HG03432 (cell line): ENCODE measurements at regions not wholly inside any gene's neighbourhood (a gene's known extent, or its start where the extent isn't known, plus 50 kb on each side); places are given as distances from the start of the nearest gene placed in this dataset.
"Not testable (repeated sequence)": the region's sequence is repeated elsewhere in the genome, so short reads cannot be mapped to it uniquely, and the experiment has no call there.

Experiments
- ATAC-seq: cut with Tn5 transposase; IDR thresholded peaks from one replicate; pipeline ENCODE4 v1.9.1; 2021; ENCODE audit warnings: mild to moderate bottlenecking, moderate library complexity; ENCODE audit not compliant: unreplicated experiment

GRCh38 chr15:22238959-22239805, 158.9 kb downstream of the OR4M2 start:
- ATAC-seq: not testable (repeated sequence)

GRCh38 chr15:22239806-22240180, 159.5 kb downstream of the OR4M2 start:
- no peak for ATAC-seq

GRCh38 chr15:22240403-22240802, 160.1 kb downstream of the OR4M2 start:
- no peak for ATAC-seq

- ATAC-seq: no peak
Measured at GRCh38 chr15:22240986-22241385, 160.7 kb downstream of the OR4M2 start.

GRCh38 chr15:22241451-22241850, 161.1 kb downstream of the OR4M2 start:
- no peak for ATAC-seq

- not testable (repeated sequence) for ATAC-seq
Measured at GRCh38 chr15:22242311-22242710, 162.0 kb downstream of the OR4M2 start.

GRCh38 chr15:22243440-22244130, 163.3 kb downstream of the OR4M2 start:
- no peak for ATAC-seq

- not testable (repeated sequence) for ATAC-seq
Measured at GRCh38 chr15:22249511-22249910, 169.2 kb downstream of the OR4M2 start.

- not testable (repeated sequence) for ATAC-seq
Measured at GRCh38 chr15:22250501-22251290, 170.4 kb downstream of the OR4M2 start.

GRCh38 chr15:22251422-22251821, 171.1 kb downstream of the OR4M2 start:
- ATAC-seq: no peak

- not testable (repeated sequence) for ATAC-seq
Measured at GRCh38 chr15:22252047-22252446, 171.7 kb downstream of the OR4M2 start.

- not testable (repeated sequence) for ATAC-seq
Measured at GRCh38 chr15:22252521-22252920, 172.2 kb downstream of the OR4M2 start.

- not testable (repeated sequence) for ATAC-seq
Measured at GRCh38 chr15:22253002-22253675, 172.8 kb downstream of the OR4M2 start.

GRCh38 chr15:22253676-22254408, 173.5 kb downstream of the OR4M2 start:
- peak; percentile 91 for ATAC-seq

GRCh38 chr15:22254409-22255045, 174.2 kb downstream of the OR4M2 start:
- peak; percentile 31 for ATAC-seq

GRCh38 chr15:22255606-22256005, 175.3 kb downstream of the OR4M2 start:
- not testable (repeated sequence) for ATAC-seq

- not testable (repeated sequence) for ATAC-seq
Measured at GRCh38 chr15:22256389-22257046, 176.2 kb downstream of the OR4M2 start.

- ATAC-seq: no peak
Measured at GRCh38 chr15:22257047-22258008, 177.0 kb downstream of the OR4M2 start.
